HepG2 (cell line): ENCODE measurements at regions not wholly inside any gene's neighbourhood (a gene's known extent, or its start where the extent isn't known, plus 50 kb on each side); places are given as distances from the start of the nearest gene placed in this dataset.

Source experiments
- ATAC-seq: fragments of 200-7000 bp; cut with Tn5 transposase; 3 replicates; pipeline ENCODE4 v1.9.1; 2020; ENCODE audit warnings: mild to moderate bottlenecking, moderate library complexity
- BruUV-seq: library from RNA; stranded (reverse); fragments of 400-500 nt; replicated peaks from 2 replicates; lab custom pipeline; 2021; lab: Mats Ljungman, UMichigan
- CTCF ChIA-PET: fragments of 300-600 bp; formaldehyde crosslinking; extraction: SDS; loops from one replicate; lab custom pipeline; 2021; ENCODE audit warnings: low total read pairs, inconsistent platforms, low intra/inter-chr PET ratio; lab: Yijun Ruan, JAX
- POLR2A ChIA-PET: fragments of 350-600 bp; sonication (Branson Sonifier 250); formaldehyde crosslinking; loops from one replicate; lab custom pipeline; 2020; ENCODE audit warnings: antibody characterized with exemption, inconsistent platforms; lab: Yijun Ruan, JAX
- DNase-seq: peaks from one replicate; pipeline ENCODE4 v3.0.0-alpha.2; 2015; ENCODE audit warnings: low spot score
- FAIRE-seq: peaks from 3 replicates; lab custom pipeline; 2011; peaks lifted over from hg19 to GRCh38; lab: Jason Lieb, UNC
- H2AFZ ChIP-seq: one replicate; pipeline ENCODE4 v1.6.1; 2011; ENCODE audit warnings: low read length, inconsistent platforms
- H3K27ac ChIP-seq: fragments of 300-600 bp; 3 replicates; pipeline ENCODE4 v1.8.0; 2011; ENCODE audit warnings: mixed run types, mild to moderate bottlenecking, mixed read lengths, low read length, inconsistent platforms; ENCODE audit not compliant: insufficient read depth; ENCODE audit errors: extremely low read length
- H3K27me3 ChIP-seq, 2 experiments: fragments of 200-600 bp in 1 of 2; 2 replicates in 1 of 2; 3 replicates in 1 of 2; pipeline versions ENCODE4 v1.6.0 to v1.8.0; 2011; ENCODE audit warnings: low read length in 2 of 2, mild to moderate bottlenecking in 2 of 2, moderate library complexity in 2 of 2, inconsistent platforms in 1 of 2; ENCODE audit not compliant: insufficient read depth in 2 of 2, control insufficient read depth in 1 of 2
- H3K36me3 ChIP-seq, 2 experiments: fragments of 200-600 bp in 1 of 2; replicated peaks in 1 of 2; 2 replicates in 1 of 2; 3 replicates in 1 of 2; pipeline versions ENCODE4 v1.5.1 to v1.8.0; 2011; ENCODE audit warnings: low read length in 2 of 2, inconsistent platforms in 1 of 2; ENCODE audit not compliant: insufficient read depth in 2 of 2, control insufficient read depth in 1 of 2
- H3K4me1 ChIP-seq: 2 replicates; pipeline ENCODE4 v1.5.1; 2012; ENCODE audit warnings: low read length, inconsistent platforms; ENCODE audit not compliant: insufficient read depth
- H3K4me2 ChIP-seq: 2 replicates; pipeline ENCODE4 v1.6.0; 2011; ENCODE audit warnings: low read depth, low read length, inconsistent platforms
- H3K4me3 ChIP-seq, 3 experiments: fragments of 200-600 bp in 1 of 3; sonication (generic), shearing (Covaris generic) in 1 of 3; replicated peaks in 1 of 3; 2 replicates each; pipeline ENCODE4 v1.5.1; 2011 to 2016; ENCODE audit warnings: low read length in 3 of 3, inconsistent platforms in 2 of 3, low read depth in 2 of 3, mild to moderate bottlenecking in 2 of 3, control low read depth in 1 of 3, mixed read lengths in 1 of 3; ENCODE audit not compliant: insufficient read depth in 1 of 3
- H3K79me2 ChIP-seq: one replicate; pipeline ENCODE4 v1.6.1; 2011; ENCODE audit warnings: low read length, inconsistent platforms; ENCODE audit not compliant: insufficient read depth
- H3K9ac ChIP-seq: 2 replicates; pipeline ENCODE4 v1.6.0; 2011; ENCODE audit warnings: mild to moderate bottlenecking, low read depth, low read length, inconsistent platforms; ENCODE audit not compliant: insufficient read depth
- H3K9me3 ChIP-seq: 2 replicates; pipeline ENCODE4 v1.5.1; 2012; ENCODE audit warnings: mild to moderate bottlenecking, low read length
- H4K20me1 ChIP-seq: 2 replicates; pipeline ENCODE4 v1.6.0; 2011; ENCODE audit warnings: inconsistent platforms, mild to moderate bottlenecking, low read length, moderate library complexity; ENCODE audit not compliant: insufficient read depth
- ATM ChIP-seq: fragments of 450-650 bp; IDR thresholded peaks from 2 replicates; pipeline ENCODE4 v1.7.1; 2017; ENCODE audit warnings: mild to moderate bottlenecking, borderline replicate concordance
- GMEB1 ChIP-seq: sonication (generic); formaldehyde crosslinking; IDR thresholded peaks from 2 replicates; pipeline ENCODE4 v1.5.1; 2020; ENCODE audit warnings: missing genetic modification reagents, mild to moderate bottlenecking, borderline replicate concordance
- KDM6A ChIP-seq: IDR thresholded peaks from 2 replicates; pipeline ENCODE4 v1.6.1; 2016; ENCODE audit warnings: low read depth
- NR2F6 ChIP-seq, 2 experiments: IDR thresholded peaks; 2 replicates each; pipeline ENCODE4 v1.6.1; 2016; ENCODE audit warnings: antibody characterized with exemption in 1 of 2, mild to moderate bottlenecking in 1 of 2
- RAD21 ChIP-seq: fragments of 450-650 bp; formaldehyde crosslinking; IDR thresholded peaks from 2 replicates; pipeline ENCODE4 v1.5.0; 2020; ENCODE audit warnings: mild to moderate bottlenecking
- RELA ChIP-seq: sonication (generic); formaldehyde crosslinking; IDR thresholded peaks from 2 replicates; pipeline ENCODE4 v1.4.0; 2020; ENCODE audit warnings: missing genetic modification reagents
- SAP130 ChIP-seq: IDR thresholded peaks from 2 replicates; pipeline ENCODE4 v1.6.1; 2016; ENCODE audit warnings: low read depth
- SMAD1 ChIP-seq: sonication (generic); formaldehyde crosslinking; IDR thresholded peaks from 2 replicates; pipeline ENCODE4 v1.4.0; 2020; ENCODE audit warnings: missing genetic modification reagents, low read depth, mild to moderate bottlenecking, borderline replicate concordance
- SMC3 ChIP-seq: IDR thresholded peaks from 2 replicates; pipeline ENCODE4 v1.6.1; 2011; ENCODE audit warnings: low read length, improper control_type of control experiment
- ZBTB25 ChIP-seq: IDR thresholded peaks from 2 replicates; pipeline ENCODE4 v1.6.1; 2018; ENCODE audit warnings: missing genetic modification reagents
- ZNF124 ChIP-seq: sonication (generic); formaldehyde crosslinking; IDR thresholded peaks from 2 replicates; pipeline ENCODE4 v1.4.0; 2020; ENCODE audit warnings: missing genetic modification reagents
- ZNF276 ChIP-seq: sonication (generic); formaldehyde crosslinking; IDR thresholded peaks from 2 replicates; pipeline ENCODE4 v1.4.0; 2020; ENCODE audit warnings: mild to moderate bottlenecking, low read depth, missing genetic modification reagents
- ZNF331 ChIP-seq: sonication (generic); formaldehyde crosslinking; IDR thresholded peaks from 2 replicates; pipeline ENCODE4 v1.4.0; 2020; ENCODE audit warnings: missing genetic modification reagents
- ZNF530 ChIP-seq: sonication (generic); formaldehyde crosslinking; IDR thresholded peaks from 2 replicates; pipeline ENCODE4 v1.5.0; 2020; ENCODE audit warnings: low read depth, mild to moderate bottlenecking, missing genetic modification reagents
- ZNF549 ChIP-seq: sonication (generic); formaldehyde crosslinking; IDR thresholded peaks from 2 replicates; pipeline ENCODE4 v1.5.0; 2020; ENCODE audit warnings: missing genetic modification reagents
- ZNF574 ChIP-seq: sonication (generic); formaldehyde crosslinking; IDR thresholded peaks from 2 replicates; pipeline ENCODE4 v1.4.0; 2020; ENCODE audit warnings: missing genetic modification reagents
- ZNF580 ChIP-seq: IDR thresholded peaks from 2 replicates; pipeline ENCODE4 v1.6.1; 2016; ENCODE audit warnings: low read depth, borderline replicate concordance
- ZNF644 ChIP-seq: IDR thresholded peaks from 2 replicates; pipeline ENCODE4 v1.6.1; 2016; ENCODE audit warnings: low read depth
- WGBS: methylation state at CpG from one replicate; pipeline ENCODE4 v1.1.6; 2017; ENCODE audit warnings: low lambda C conversion rate; 5-methylcytosine and 5-hydroxymethylcytosine counted together
- in situ Hi-C: cut with HindIII; loops from 2 replicates; pipeline ENCODE4 v1.10.0; 2017; ENCODE audit warnings: low pct_unique_long_range_greater_than_20kb; ENCODE audit not compliant: extremely low pct_ligation_motif_present
- intact Hi-C: fragments of 100-400 bp; cut with micrococcal nuclease; formaldehyde crosslinking; loops from one replicate; pipeline ENCODE4 v1.10.0; 2022; ENCODE audit not compliant: unreplicated experiment

- TF ChIP-seq ZNF574 (CRISPR knock-in tag) (peak; percentile 84), KDM6A (CRISPR knock-in tag) (no peak), ZNF580 (peak; percentile 81; the same call in 1 of the 2 replicates), ZNF331 (CRISPR knock-in tag) (peak; percentile 77; the same call in 1 of the 2 replicates), RAD21 (peak; percentile 97), ZNF124 (CRISPR knock-in tag) (peak; percentile 76; the same call in 1 of the 2 replicates), ZBTB25 (CRISPR knock-in tag) (peak; percentile 80), NR2F6 (IDR thresholded peaks at IDR 0.05) (no peak), NR2F6 (CRISPR knock-in tag; IDR thresholded peaks at IDR 0.05) (peak; percentile 41; the same call in 1 of the 2 replicates)
These were observed 57.6 kb upstream of the SCAF8 start (continued) for GRCh38 chr6:154675602-154676088.

GRCh38 chr6:154682633-154683125, 50.5 kb upstream of the SCAF8 start:
- DNase-seq (no peak), FAIRE-seq (no peak), ATAC-seq (no peak)
- H3K27me3 ChIP-seq: no peaks in the 10 kb centered on the region
- WGBS: 52% methylated on average over 10 of the region's 10 CpGs
- no peak overlapping the region for H3K27ac ChIP-seq
- intact Hi-C loops: no loop called here
- ChIA-PET POLR2A (no interaction called here), CTCF (no interaction called here)
- no peaks in the 10 kb centered on the region for H3K79me2 ChIP-seq
- no peaks in the 10 kb centered on the region for H3K4me1 ChIP-seq
- BruUV-seq: no TSS peak
- in situ Hi-C loops: no loop called here
- H3K4me2 ChIP-seq: no peak overlapping the region
- no peak overlapping the region for H2AFZ ChIP-seq
- no peak overlapping the region for H3K9ac ChIP-seq
- H4K20me1 ChIP-seq: no peaks in the 10 kb centered on the region
- H3K9me3 ChIP-seq: no peaks in the 10 kb centered on the region
- H3K4me3 ChIP-seq: no peak overlapping the region
- no peaks in the 10 kb centered on the region for H3K36me3 ChIP-seq
- TF ChIP-seq ZNF644 (CRISPR knock-in tag): no peak
- no peak for TF ChIP-seq SMAD1 (CRISPR knock-in tag)
- TF ChIP-seq SMC3: no peak
- no peak for TF ChIP-seq RELA (CRISPR knock-in tag)
- TF ChIP-seq ZNF549 (CRISPR knock-in tag): no peak
- no peak for TF ChIP-seq GMEB1 (CRISPR knock-in tag)
- TF ChIP-seq ZNF276 (CRISPR knock-in tag): no peak
- TF ChIP-seq ATM: no peak
- no peak for TF ChIP-seq ZNF530 (CRISPR knock-in tag)
- no peak for TF ChIP-seq SAP130
